ENCODE measurements at regions not wholly inside any gene's neighbourhood (a gene's known extent, or its start where the extent isn't known, plus 50 kb on each side); places are given as distances from the start of the nearest gene placed in this dataset.

DNA sequence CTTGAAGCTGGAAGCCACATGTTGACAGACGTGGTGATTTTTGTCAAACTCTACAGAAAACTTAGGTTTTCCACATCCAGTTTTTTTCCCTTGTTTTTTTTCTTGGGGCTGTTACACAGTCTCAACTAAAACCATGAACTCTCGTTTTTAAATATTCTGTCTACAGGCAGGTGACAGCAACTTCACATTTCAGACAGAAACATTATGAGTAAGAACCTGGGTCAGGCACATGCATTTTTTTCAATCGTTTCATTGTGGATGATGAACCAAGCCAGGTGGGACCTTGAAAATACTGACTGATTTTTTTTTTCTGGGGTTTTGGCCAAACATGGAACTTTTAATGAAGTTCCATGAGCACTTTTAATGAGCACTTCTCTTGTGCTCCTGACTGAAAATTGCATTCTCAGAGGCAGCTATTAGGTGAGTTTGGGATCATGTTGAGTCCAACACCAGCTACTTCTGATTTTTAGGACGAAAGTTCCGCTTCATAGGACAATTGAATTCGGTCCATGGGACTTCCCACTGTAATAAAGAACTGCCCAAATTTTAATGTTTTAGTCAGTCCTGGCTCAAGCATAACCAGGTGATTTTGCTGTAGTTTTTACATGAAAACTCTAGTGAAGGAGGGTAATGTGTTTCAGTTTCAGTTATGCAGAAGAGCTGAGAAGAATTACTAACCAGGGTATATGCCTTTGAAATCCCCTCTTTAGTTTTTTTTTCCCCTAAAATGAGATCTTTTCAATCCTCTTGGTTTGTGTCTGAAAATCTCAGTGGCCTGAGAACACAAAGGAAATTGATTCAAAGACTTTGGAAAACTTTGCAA lies 93.2 kb upstream of the ADAMTS16 start:
- no CpG with 5 or more reads among the region's 6 CpGs for WGBS (ENCODE audit: insufficient coverage, insufficient read length)
- no peak overlapping the region for H3K27ac ChIP-seq (ENCODE audit: low read length)
- H3K27me3 ChIP-seq (ENCODE audit: control insufficient read depth, insufficient read depth, low read length), result no peaks in the 10 kb centered on the region
- H3K4me1 ChIP-seq (ENCODE audit: control insufficient read depth, insufficient read depth, low read length), result no peaks in the 10 kb centered on the region
- no peaks in the 10 kb centered on the region for H3K36me3 ChIP-seq (ENCODE audit: control insufficient read depth, insufficient read depth, low read length)
- no peaks in the 10 kb centered on the region for H3K9me3 ChIP-seq (ENCODE audit: control insufficient read depth, insufficient read depth, low read length)
- no peak overlapping the region for H3K4me3 ChIP-seq (ENCODE audit: low read length)
- DNase-seq (ENCODE audit: low read depth, low spot score), result no peak

- no peak overlapping the region for H3K27ac ChIP-seq (ENCODE audit: low read length)
- no CpG with 5 or more reads among the region's 3 CpGs for WGBS (ENCODE audit: insufficient coverage, insufficient read length)
Measured at GRCh38 chr5:5050801-5051200, 89.3 kb upstream of the ADAMTS16 start.

DNA sequence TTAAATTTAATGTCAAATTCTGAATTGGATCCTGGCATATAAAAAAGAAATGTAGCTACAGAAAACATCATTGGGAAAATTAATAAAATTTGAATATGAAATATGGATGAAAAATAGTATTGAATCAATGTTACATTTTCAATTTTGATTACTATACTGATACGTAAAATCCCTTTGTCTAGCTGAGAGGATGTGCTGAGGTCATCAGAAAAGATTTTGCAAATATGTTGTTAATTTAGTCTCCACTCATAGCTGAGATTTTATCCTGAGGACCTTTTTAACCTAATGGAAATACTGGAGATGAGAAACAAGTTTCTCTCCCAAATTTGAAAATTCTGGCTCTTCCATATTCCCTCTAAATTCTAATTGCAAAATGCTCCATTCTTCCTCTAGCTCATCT lies 84.4 kb upstream of the ADAMTS16 start:
- H3K36me3 ChIP-seq (ENCODE audit: control insufficient read depth, insufficient read depth, low read length), result no peaks in the 10 kb centered on the region
- H3K27me3 ChIP-seq (ENCODE audit: control insufficient read depth, insufficient read depth, low read length), result no peaks in the 10 kb centered on the region
- WGBS (ENCODE audit: insufficient coverage, insufficient read length), result no CpG with 5 or more reads among the region's 1 CpG
- no peaks in the 10 kb centered on the region for H3K9me3 ChIP-seq (ENCODE audit: control insufficient read depth, insufficient read depth, low read length)
- H3K4me3 ChIP-seq (ENCODE audit: low read length), result no peak overlapping the region
- no peak for DNase-seq (ENCODE audit: low read depth, low spot score)
- peaks cover 3% of the 10 kb centered on the region for H3K4me1 ChIP-seq (ENCODE audit: control insufficient read depth, insufficient read depth, low read length)
- H3K27ac ChIP-seq (ENCODE audit: low read length), result no peak overlapping the region

More at GRCh38 chr5:5050801-5051200, 89.3 kb upstream of the ADAMTS16 start:
- Histone ChIP-seq H3K9me3 (ENCODE audit: control insufficient read depth, insufficient read depth, low read length) (no peaks in the 10 kb centered on the region), H3K36me3 (ENCODE audit: control insufficient read depth, insufficient read depth, low read length) (no peaks in the 10 kb centered on the region), H3K4me1 (ENCODE audit: control insufficient read depth, insufficient read depth, low read length) (no peaks in the 10 kb centered on the region), H3K4me3 (ENCODE audit: low read length) (no peak overlapping the region), H3K27me3 (ENCODE audit: control insufficient read depth, insufficient read depth, low read length) (no peaks in the 10 kb centered on the region)
- DNase-seq (ENCODE audit: low read depth, low spot score), result no peak

- no peaks in the 10 kb centered on the region for H3K27me3 ChIP-seq (ENCODE audit: control insufficient read depth, insufficient read depth, low read length)
- no peaks in the 10 kb centered on the region for H3K9me3 ChIP-seq (ENCODE audit: control insufficient read depth, insufficient read depth, low read length)
- peaks cover 2% of the 10 kb centered on the region; the same call in 1 of the 2 replicates for H3K4me1 ChIP-seq (ENCODE audit: control insufficient read depth, insufficient read depth, low read length)
- DNase-seq (ENCODE audit: low read depth, low spot score), result no peak
- H3K27ac ChIP-seq (ENCODE audit: low read length), result no peak overlapping the region
- no CpG with 5 or more reads among the region's 12 CpGs for WGBS (ENCODE audit: insufficient coverage, insufficient read length)
- no peaks in the 10 kb centered on the region for H3K36me3 ChIP-seq (ENCODE audit: control insufficient read depth, insufficient read depth, low read length)
- no peak overlapping the region for H3K4me3 ChIP-seq (ENCODE audit: low read length)
Measured at GRCh38 chr5:5061836-5062235, 78.3 kb upstream of the ADAMTS16 start.

DNA sequence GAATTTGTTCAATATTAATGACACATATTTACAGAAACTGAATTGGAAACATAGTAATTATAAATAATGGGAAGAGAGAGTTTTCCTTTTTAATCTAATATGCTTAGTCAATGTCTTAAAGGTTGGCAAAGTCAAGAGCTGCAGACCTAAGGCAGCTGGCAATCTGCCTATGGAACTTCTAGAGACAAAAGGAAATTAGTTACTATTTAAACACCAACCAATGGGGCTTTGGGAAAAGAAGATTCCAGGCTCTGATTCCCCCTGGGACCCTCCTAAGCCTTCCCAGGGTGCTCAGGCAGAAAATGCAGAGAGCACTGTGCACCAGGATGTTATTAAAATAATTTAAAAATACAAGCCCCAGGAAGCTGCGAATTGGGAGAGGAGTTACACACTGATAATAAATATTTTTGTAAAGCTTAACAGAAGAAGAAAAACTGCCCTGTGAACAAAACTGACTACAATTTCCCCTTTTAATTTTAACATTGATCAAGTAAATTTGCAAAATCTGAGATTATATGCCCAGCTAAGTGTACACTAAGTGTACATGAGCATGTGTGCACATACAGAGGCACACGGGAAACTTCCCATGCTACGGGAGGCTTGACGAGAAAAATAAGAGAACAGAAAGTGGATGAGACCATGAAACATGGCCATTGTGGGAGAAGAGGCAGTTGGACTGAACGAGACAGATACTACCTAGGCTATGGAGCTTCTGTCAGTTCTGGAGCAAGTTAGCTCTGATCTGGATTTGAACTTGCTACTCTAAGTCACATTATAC lies 77.4 kb upstream of the ADAMTS16 start:
- H3K4me1 ChIP-seq (ENCODE audit: control insufficient read depth, insufficient read depth, low read length), result peaks cover 2% of the 10 kb centered on the region; the same call in 1 of the 2 replicates
- no peak for DNase-seq (ENCODE audit: low read depth, low spot score)
- H3K27ac ChIP-seq (ENCODE audit: low read length), result no peak overlapping the region
- H3K9me3 ChIP-seq (ENCODE audit: control insufficient read depth, insufficient read depth, low read length), result no peaks in the 10 kb centered on the region
- no peaks in the 10 kb centered on the region for H3K36me3 ChIP-seq (ENCODE audit: control insufficient read depth, insufficient read depth, low read length)
- WGBS (ENCODE audit: insufficient coverage, insufficient read length), result no CpG with 5 or more reads among the region's 5 CpGs
- no peak overlapping the region for H3K4me3 ChIP-seq (ENCODE audit: low read length)
- no peaks in the 10 kb centered on the region for H3K27me3 ChIP-seq (ENCODE audit: control insufficient read depth, insufficient read depth, low read length)

DNA sequence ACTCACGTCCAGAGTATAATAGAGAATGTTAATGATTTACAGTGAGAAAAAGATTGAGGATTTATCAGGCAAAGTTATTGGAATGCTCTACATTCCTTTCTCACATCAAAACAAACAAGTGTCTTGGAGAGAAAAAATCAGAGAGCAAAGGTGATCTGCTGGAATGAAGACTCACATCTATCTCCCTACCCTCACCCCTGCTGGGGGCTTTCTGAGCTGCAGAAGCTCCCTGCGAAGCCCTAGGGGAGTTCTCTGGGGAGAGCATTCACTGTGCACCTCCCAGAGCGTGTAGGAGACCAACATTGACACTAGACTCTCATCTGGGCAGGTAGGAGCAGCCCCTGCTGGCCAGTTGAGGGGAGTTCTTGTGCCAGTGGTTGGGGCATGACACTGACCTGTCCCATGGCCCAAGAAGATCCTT lies 76.6 kb upstream of the ADAMTS16 start:
- Histone ChIP-seq H3K27me3 (ENCODE audit: control insufficient read depth, insufficient read depth, low read length) (no peaks in the 10 kb centered on the region), H3K4me1 (ENCODE audit: control insufficient read depth, insufficient read depth, low read length) (peaks cover 2% of the 10 kb centered on the region; the same call in 1 of the 2 replicates), H3K9me3 (ENCODE audit: control insufficient read depth, insufficient read depth, low read length) (no peaks in the 10 kb centered on the region), H3K36me3 (ENCODE audit: control insufficient read depth, insufficient read depth, low read length) (no peaks in the 10 kb centered on the region), H3K27ac (ENCODE audit: low read length) (no peak overlapping the region), H3K4me3 (ENCODE audit: low read length) (no peak overlapping the region)
- no CpG with 5 or more reads among the region's 3 CpGs for WGBS (ENCODE audit: insufficient coverage, insufficient read length)
- DNase-seq (ENCODE audit: low read depth, low spot score), result no peak

GRCh38 chr5:5065472-5065871 lies 74.7 kb upstream of the ADAMTS16 start:
- Histone ChIP-seq H3K36me3 (ENCODE audit: control insufficient read depth, insufficient read depth, low read length) (no peaks in the 10 kb centered on the region), H3K4me3 (ENCODE audit: low read length) (no peak overlapping the region), H3K9me3 (ENCODE audit: control insufficient read depth, insufficient read depth, low read length) (no peaks in the 10 kb centered on the region), H3K27ac (ENCODE audit: low read length) (no peak overlapping the region), H3K4me1 (ENCODE audit: control insufficient read depth, insufficient read depth, low read length) (peaks cover 2% of the 10 kb centered on the region; the same call in 1 of the 2 replicates), H3K27me3 (ENCODE audit: control insufficient read depth, insufficient read depth, low read length) (no peaks in the 10 kb centered on the region)
- no CpG with 5 or more reads among the region's 4 CpGs for WGBS (ENCODE audit: insufficient coverage, insufficient read length)
- no peak for DNase-seq (ENCODE audit: low read depth, low spot score)

GRCh38 chr5:5066276-5067186 lies 73.6 kb upstream of the ADAMTS16 start:
- Histone ChIP-seq H3K4me1 (ENCODE audit: control insufficient read depth, insufficient read depth, low read length) (peaks cover 6% of the 10 kb centered on the region; the same call in 1 of the 2 replicates), H3K36me3 (ENCODE audit: control insufficient read depth, insufficient read depth, low read length) (no peaks in the 10 kb centered on the region), H3K27me3 (ENCODE audit: control insufficient read depth, insufficient read depth, low read length) (no peaks in the 10 kb centered on the region), H3K9me3 (ENCODE audit: control insufficient read depth, insufficient read depth, low read length) (no peaks in the 10 kb centered on the region), H3K4me3 (ENCODE audit: low read length) (no peak overlapping the region), H3K27ac (ENCODE audit: low read length) (no peak overlapping the region)
- no peak for DNase-seq (ENCODE audit: low read depth, low spot score)
- WGBS (ENCODE audit: insufficient coverage, insufficient read length), result no CpG with 5 or more reads among the region's 6 CpGs

DNA sequence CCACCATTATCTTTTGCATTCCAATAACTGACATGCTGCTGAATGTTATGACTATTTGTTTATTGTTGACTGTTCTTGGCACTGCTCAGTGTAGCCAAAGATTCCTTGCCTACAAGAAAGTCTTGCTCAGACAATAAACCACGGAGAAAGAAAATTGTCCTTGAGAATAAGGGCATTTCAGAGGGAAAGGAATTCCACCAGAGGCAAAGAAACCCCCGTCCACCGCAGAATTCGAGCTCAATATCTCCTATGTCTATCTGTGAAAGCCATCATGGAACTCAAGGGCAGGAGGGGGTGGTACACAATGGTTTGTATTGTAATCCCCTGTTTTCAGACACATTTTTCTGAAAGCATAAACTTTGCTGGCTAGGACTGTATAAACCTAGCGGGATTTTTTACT lies 70.3 kb upstream of the ADAMTS16 start:
- no peak for DNase-seq (ENCODE audit: low read depth, low spot score)
- H3K9me3 ChIP-seq (ENCODE audit: control insufficient read depth, insufficient read depth, low read length), result no peaks in the 10 kb centered on the region
- H3K4me1 ChIP-seq (ENCODE audit: control insufficient read depth, insufficient read depth, low read length), result peaks cover 6% of the 10 kb centered on the region; the same call in 1 of the 2 replicates
- no CpG with 5 or more reads among the region's 5 CpGs for WGBS (ENCODE audit: insufficient coverage, insufficient read length)
- H3K27ac ChIP-seq (ENCODE audit: low read length), result no peak overlapping the region
- no peak overlapping the region for H3K4me3 ChIP-seq (ENCODE audit: low read length)
- no peaks in the 10 kb centered on the region for H3K27me3 ChIP-seq (ENCODE audit: control insufficient read depth, insufficient read depth, low read length)
- no peaks in the 10 kb centered on the region for H3K36me3 ChIP-seq (ENCODE audit: control insufficient read depth, insufficient read depth, low read length)

DNA sequence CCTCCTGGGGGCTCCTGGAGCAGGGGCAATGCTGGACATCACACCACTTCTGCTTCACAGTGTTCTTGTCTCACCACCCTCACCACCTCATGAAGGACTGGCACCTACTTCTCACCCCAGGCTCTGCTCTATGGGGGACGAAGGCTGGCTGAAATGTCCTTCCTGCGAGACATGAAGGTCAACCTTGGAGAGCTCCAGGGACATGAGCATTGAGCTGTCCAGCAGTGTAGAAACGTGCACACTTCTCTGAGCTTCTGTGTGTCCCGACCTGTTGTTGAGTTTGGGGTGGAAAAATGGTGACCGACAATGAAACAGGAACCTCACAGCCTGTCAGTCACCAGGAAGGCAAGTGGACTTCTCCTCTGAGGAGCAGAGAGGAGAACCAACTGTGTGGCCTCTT lies 68.6 kb upstream of the ADAMTS16 start:
- Histone ChIP-seq H3K36me3 (ENCODE audit: control insufficient read depth, insufficient read depth, low read length) (no peaks in the 10 kb centered on the region), H3K4me1 (ENCODE audit: control insufficient read depth, insufficient read depth, low read length) (peaks cover 3% of the 10 kb centered on the region; the same call in 1 of the 2 replicates), H3K4me3 (ENCODE audit: low read length) (no peak overlapping the region), H3K27ac (ENCODE audit: low read length) (no peak overlapping the region), H3K27me3 (ENCODE audit: control insufficient read depth, insufficient read depth, low read length) (no peaks in the 10 kb centered on the region), H3K9me3 (ENCODE audit: control insufficient read depth, insufficient read depth, low read length) (no peaks in the 10 kb centered on the region)
- WGBS (ENCODE audit: insufficient coverage, insufficient read length), result no CpG with 5 or more reads among the region's 5 CpGs
- no peak for DNase-seq (ENCODE audit: low read depth, low spot score)

Measured in iPS DF 6.9 (cell line).